GM12878 (cell line): ENCODE measurements at regions not wholly inside any gene's neighbourhood (a gene's known extent, or its start where the extent isn't known, plus 50 kb on each side); places are given as distances from the start of the nearest gene placed in this dataset.

Source experiments
- ATAC-seq: fragments of 200-7000 bp; cut with Tn5 transposase; 3 replicates; pipeline ENCODE4 v1.9.1; 2020; ENCODE audit warnings: mild to moderate bottlenecking, moderate library complexity
- BruUV-seq: library from RNA; stranded (reverse); fragments of 400-500 nt; replicated peaks from 2 replicates; lab custom pipeline; 2021; lab: Mats Ljungman, UMichigan
- CTCF ChIA-PET: fragments of 300-600 bp; sonication (Branson Sonifier 250); formaldehyde crosslinking; extraction: SDS; loops from one replicate; lab custom pipeline; 2021; ENCODE audit warnings: inconsistent platforms; lab: Yijun Ruan, JAX
- POLR2A ChIA-PET: fragments of 350-600 bp; formaldehyde crosslinking; extraction: SDS; loops from one replicate; lab custom pipeline; 2021; ENCODE audit warnings: inconsistent platforms; lab: Charles Lee
- RAD21 ChIA-PET: fragments of 300-600 bp; sonication (Branson Sonifier 250); formaldehyde crosslinking; loops from one replicate; lab custom pipeline; 2023; ENCODE audit warnings: antibody characterized with exemption; ENCODE audit not compliant: unreplicated experiment; lab: Charles Lee
- SMC1A ChIA-PET: fragments of 300-600 bp; sonication (Branson Sonifier 250); formaldehyde crosslinking; loops from one replicate; lab custom pipeline; 2023; ENCODE audit not compliant: unreplicated experiment, uncharacterized antibody; lab: Charles Lee
- DNase-seq: peaks from one replicate; pipeline ENCODE4 v3.0.0-alpha.2; 2011; ENCODE audit warnings: low read depth, low spot score
- FAIRE-seq: peaks from 3 replicates; lab custom pipeline; 2011; peaks lifted over from hg19 to GRCh38; lab: Jason Lieb, UNC
- H2AFZ ChIP-seq: 2 replicates; pipeline ENCODE4 v1.6.0; 2011; ENCODE audit warnings: low read depth, low read length, control low read depth; ENCODE audit not compliant: control insufficient read depth
- H3K27ac ChIP-seq: 2 replicates; pipeline ENCODE4 v1.5.1; 2011; ENCODE audit warnings: control low read depth; ENCODE audit not compliant: control insufficient read depth, insufficient read depth
- H3K27me3 ChIP-seq, 2 experiments: replicated peaks in 1 of 2; 2 replicates each; pipeline versions ENCODE4 v1.6.0 to v1.6.1; 2011; ENCODE audit warnings: low read length in 1 of 2; ENCODE audit not compliant: control insufficient read depth in 2 of 2, insufficient read depth in 2 of 2
- H3K36me3 ChIP-seq, 2 experiments: 2 replicates each; pipeline ENCODE4 v1.5.1; 2011; ENCODE audit warnings: low read length in 1 of 2; ENCODE audit not compliant: control insufficient read depth in 2 of 2, insufficient read depth in 2 of 2
- H3K4me1 ChIP-seq: 2 replicates; pipeline ENCODE4 v1.6.1; 2011; ENCODE audit warnings: mild to moderate bottlenecking, low read length, moderate library complexity, mixed read lengths; ENCODE audit not compliant: control insufficient read depth, insufficient read depth
- H3K4me2 ChIP-seq: 2 replicates; pipeline ENCODE4 v1.6.0; 2011; ENCODE audit warnings: control low read depth; ENCODE audit not compliant: control insufficient read depth, insufficient read depth
- H3K4me3 ChIP-seq: fragments of 200-600 bp; sonication (generic); 2 replicates; pipeline ENCODE4 v1.5.1; 2016
- H3K79me2 ChIP-seq: 2 replicates; pipeline ENCODE4 v1.6.0; 2011; ENCODE audit warnings: low read length; ENCODE audit not compliant: control insufficient read depth, insufficient read depth
- H3K9ac ChIP-seq: 2 replicates; pipeline ENCODE4 v1.8.0; 2011; ENCODE audit warnings: low read length, control low read depth, mixed read lengths; ENCODE audit not compliant: control insufficient read depth, insufficient read depth
- H3K9me3 ChIP-seq: replicated peaks from 3 replicates; pipeline ENCODE4 v1.5.1; 2011; ENCODE audit warnings: mild to moderate bottlenecking, low read length; ENCODE audit not compliant: control insufficient read depth, insufficient read depth
- H4K20me1 ChIP-seq: 2 replicates; pipeline ENCODE4 v1.6.0; 2011; ENCODE audit not compliant: control insufficient read depth, insufficient read depth
- BACH1 ChIP-seq: fragments of 450-650 bp; IDR thresholded peaks from 2 replicates; pipeline ENCODE4 v1.6.1; 2017; ENCODE audit warnings: mild to moderate bottlenecking, borderline replicate concordance
- BMI1 ChIP-seq: fragments of 450-650 bp; IDR thresholded peaks from 2 replicates; pipeline ENCODE4 v1.6.1; 2016; ENCODE audit warnings: mild to moderate bottlenecking, moderate library complexity, borderline replicate concordance
- EGR1 ChIP-seq, 2 experiments: IDR thresholded peaks; 1 replicate in 1 of 2; 2 replicates in 1 of 2; pipeline ENCODE4 v1.6.1; 2011 to 2012; ENCODE audit warnings: low read depth in 2 of 2, low read length in 2 of 2, borderline replicate concordance in 1 of 2, mild to moderate bottlenecking in 1 of 2, moderate library complexity in 1 of 2
- ETV6 ChIP-seq, 2 experiments: fragments of 450-650 bp in 1 of 2; IDR thresholded peaks in 1 of 2; conservative IDR thresholded peaks in 1 of 2; 2 replicates each; pipeline ENCODE4 v1.6.1; 2014; ENCODE audit warnings: antibody characterized with exemption in 1 of 2, borderline replicate concordance in 1 of 2, low read depth in 1 of 2, mild to moderate bottlenecking in 1 of 2, moderate library complexity in 1 of 2
- GATAD2B ChIP-seq: fragments of 450-650 bp; conservative IDR thresholded peaks from 2 replicates; pipeline ENCODE4 v1.6.1; 2017; ENCODE audit warnings: low read depth, mild to moderate bottlenecking, moderate library complexity
- HDAC2 ChIP-seq: fragments of 200-600 bp; sonication (generic); IDR thresholded peaks from 2 replicates; pipeline ENCODE4 v1.6.1; 2017
- RAD21 ChIP-seq: IDR thresholded peaks from 2 replicates; pipeline ENCODE4 v1.6.1; 2011; ENCODE audit warnings: mild to moderate bottlenecking, low read depth, low read length, moderate library complexity; ENCODE audit not compliant: insufficient read depth
- RCOR1 ChIP-seq: conservative IDR thresholded peaks from 2 replicates; pipeline ENCODE4 v1.6.1; 2012; ENCODE audit warnings: low read depth, low read length, improper control_type of control experiment
- TCF12 ChIP-seq: IDR thresholded peaks from 2 replicates; pipeline ENCODE4 v1.6.1; 2011; ENCODE audit warnings: low read depth, mild to moderate bottlenecking, low read length
- WGBS: methylation state at CpG from one replicate; pipeline ENCODE4 v1.1.6; 2016; ENCODE audit warnings: low lambda C conversion rate; ENCODE audit not compliant: insufficient replicate concordance, insufficient coverage; ENCODE audit errors: missing lambda C conversion rate; 5-methylcytosine and 5-hydroxymethylcytosine counted together
- in situ Hi-C: fragments of 300-500 bp; cut with MboI; formaldehyde crosslinking; loops from 9 replicates; pipeline ENCODE4 v1.14.3; 2018; ENCODE audit warnings: mixed read lengths
- intact Hi-C: fragments of 100-400 bp; cut with micrococcal nuclease; formaldehyde crosslinking; loops from one replicate; pipeline ENCODE4 v1.14.2; 2022; ENCODE audit not compliant: unreplicated experiment
- TF ChIP-seq, protein P1 (sequence below), 3 experiments: IDR thresholded peaks in 2 of 3; conservative IDR thresholded peaks in 1 of 3; 2 replicates each; pipeline ENCODE4 v1.5.1; 2011; ENCODE audit warnings: low read depth in 3 of 3, low read length in 3 of 3, mild to moderate bottlenecking in 3 of 3, control low read depth in 2 of 3, moderate library complexity in 2 of 3, inconsistent platforms in 1 of 3, mixed read lengths in 1 of 3; ENCODE audit not compliant: control insufficient read depth in 2 of 3, insufficient read depth in 1 of 3; ENCODE audit errors: extremely low read depth in 1 of 3
- TF ChIP-seq, protein P2 (sequence below): fragments of 450-650 bp; IDR thresholded peaks from 2 replicates; pipeline ENCODE4 v1.6.1; 2016; ENCODE audit warnings: mild to moderate bottlenecking
- TF ChIP-seq, protein P3 (sequence below): IDR thresholded peaks from 2 replicates; pipeline ENCODE4 v1.6.1; 2011; ENCODE audit warnings: low read depth, low read length, improper control_type of control experiment, borderline replicate concordance

DNA sequence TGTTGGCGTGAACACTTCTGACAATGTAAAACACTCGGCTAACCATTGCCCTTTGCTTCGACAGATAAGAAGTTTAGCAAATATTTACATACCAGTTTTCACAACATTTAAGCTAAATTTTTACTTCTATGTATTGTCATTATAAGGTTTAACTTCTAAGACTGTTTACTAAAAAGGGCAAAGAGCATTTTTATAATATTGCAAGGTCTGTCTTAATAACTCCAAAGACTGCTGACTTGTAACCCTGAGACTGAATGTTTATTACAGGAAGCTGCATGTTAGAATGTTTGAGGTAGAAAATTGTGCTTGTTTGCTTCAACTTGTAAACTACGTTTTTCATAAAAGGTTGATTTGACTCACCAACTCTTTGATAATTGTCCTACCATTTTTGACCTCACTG lies 213.2 kb upstream of the RPS6KA3 start:
- Histone ChIP-seq H3K9ac (no peak overlapping the region), H3K36me3 (no peaks in the 10 kb centered on the region), H3K27me3 (no peaks in the 10 kb centered on the region; a peak in 1 of 4 replicates), H4K20me1 (no peaks in the 10 kb centered on the region), H3K79me2 (no peaks in the 10 kb centered on the region), H3K4me2 (no peak overlapping the region), H3K4me3 (no peak overlapping the region), H3K27ac (no peak overlapping the region), H3K4me1 (no peaks in the 10 kb centered on the region; the same call in 1 of the 2 replicates), H3K9me3 (no peaks in the 10 kb centered on the region), H2AFZ (no peak overlapping the region)
- BruUV-seq = no TSS peak
- no peak for FAIRE-seq
- SMC1A ChIA-PET = interaction anchor here (1.0 kb wide), 1 partner anchor 43 kb away, joined by 3 read pairs; no protein-coding TSS in a partner anchor
- no peak for ATAC-seq
- RAD21 ChIA-PET = no interaction called here
- POLR2A ChIA-PET = no interaction called here
- intact Hi-C loops = no loop called here
- 25% methylated on average over 4 of the region's 4 CpGs for WGBS
- DNase-seq = no peak
- CTCF ChIA-PET = interaction anchor here (1.1 kb wide), 1 partner anchor 8 kb away, joined by 3 read pairs; no protein-coding TSS in a partner anchor
- no peak for TF ChIP-seq BMI1
- no peak for TF ChIP-seq ETV6 (conservative IDR thresholded peaks at IDR 0.05 in 1 of 2, IDR thresholded peaks at IDR 0.05 in 1 of 2; ENCODE audit: borderline replicate concordance in 1 of 2, low read depth in 1 of 2)
- no peak for TF ChIP-seq EGR1 (IDR thresholded peaks at IDR 0.05; ENCODE audit: borderline replicate concordance in 1 of 2, low read depth in 2 of 2, low read length in 2 of 2)
- TF ChIP-seq HDAC2 = no peak
- TF ChIP-seq BACH1 = no peak
- no peak for TF ChIP-seq RAD21
- no peak for TF ChIP-seq GATAD2B
- TF ChIP-seq TCF12 = no peak
- TF ChIP-seq, protein P1, sequence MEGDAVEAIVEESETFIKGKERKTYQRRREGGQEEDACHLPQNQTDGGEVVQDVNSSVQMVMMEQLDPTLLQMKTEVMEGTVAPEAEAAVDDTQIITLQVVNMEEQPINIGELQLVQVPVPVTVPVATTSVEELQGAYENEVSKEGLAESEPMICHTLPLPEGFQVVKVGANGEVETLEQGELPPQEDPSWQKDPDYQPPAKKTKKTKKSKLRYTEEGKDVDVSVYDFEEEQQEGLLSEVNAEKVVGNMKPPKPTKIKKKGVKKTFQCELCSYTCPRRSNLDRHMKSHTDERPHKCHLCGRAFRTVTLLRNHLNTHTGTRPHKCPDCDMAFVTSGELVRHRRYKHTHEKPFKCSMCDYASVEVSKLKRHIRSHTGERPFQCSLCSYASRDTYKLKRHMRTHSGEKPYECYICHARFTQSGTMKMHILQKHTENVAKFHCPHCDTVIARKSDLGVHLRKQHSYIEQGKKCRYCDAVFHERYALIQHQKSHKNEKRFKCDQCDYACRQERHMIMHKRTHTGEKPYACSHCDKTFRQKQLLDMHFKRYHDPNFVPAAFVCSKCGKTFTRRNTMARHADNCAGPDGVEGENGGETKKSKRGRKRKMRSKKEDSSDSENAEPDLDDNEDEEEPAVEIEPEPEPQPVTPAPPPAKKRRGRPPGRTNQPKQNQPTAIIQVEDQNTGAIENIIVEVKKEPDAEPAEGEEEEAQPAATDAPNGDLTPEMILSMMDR (IDR thresholded peaks at IDR 0.05 in 2 of 3, conservative IDR thresholded peaks at IDR 0.05 in 1 of 3; ENCODE audit: control insufficient read depth in 2 of 3, extremely low read depth in 1 of 3, insufficient read depth in 1 of 3, low read depth in 3 of 3, low read length in 3 of 3) = no peak
- no peak for TF ChIP-seq RCOR1
- TF ChIP-seq, protein P2, sequence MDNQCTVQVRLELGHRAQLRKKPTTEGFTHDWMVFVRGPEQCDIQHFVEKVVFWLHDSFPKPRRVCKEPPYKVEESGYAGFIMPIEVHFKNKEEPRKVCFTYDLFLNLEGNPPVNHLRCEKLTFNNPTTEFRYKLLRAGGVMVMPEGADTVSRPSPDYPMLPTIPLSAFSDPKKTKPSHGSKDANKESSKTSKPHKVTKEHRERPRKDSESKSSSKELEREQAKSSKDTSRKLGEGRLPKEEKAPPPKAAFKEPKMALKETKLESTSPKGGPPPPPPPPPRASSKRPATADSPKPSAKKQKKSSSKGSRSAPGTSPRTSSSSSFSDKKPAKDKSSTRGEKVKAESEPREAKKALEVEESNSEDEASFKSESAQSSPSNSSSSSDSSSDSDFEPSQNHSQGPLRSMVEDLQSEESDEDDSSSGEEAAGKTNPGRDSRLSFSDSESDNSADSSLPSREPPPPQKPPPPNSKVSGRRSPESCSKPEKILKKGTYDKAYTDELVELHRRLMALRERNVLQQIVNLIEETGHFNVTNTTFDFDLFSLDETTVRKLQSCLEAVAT = no peak
- TF ChIP-seq, protein P3, sequence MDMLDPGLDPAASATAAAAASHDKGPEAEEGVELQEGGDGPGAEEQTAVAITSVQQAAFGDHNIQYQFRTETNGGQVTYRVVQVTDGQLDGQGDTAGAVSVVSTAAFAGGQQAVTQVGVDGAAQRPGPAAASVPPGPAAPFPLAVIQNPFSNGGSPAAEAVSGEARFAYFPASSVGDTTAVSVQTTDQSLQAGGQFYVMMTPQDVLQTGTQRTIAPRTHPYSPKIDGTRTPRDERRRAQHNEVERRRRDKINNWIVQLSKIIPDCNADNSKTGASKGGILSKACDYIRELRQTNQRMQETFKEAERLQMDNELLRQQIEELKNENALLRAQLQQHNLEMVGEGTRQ = no peak
- TF ChIP-seq, all 136 proteins: peak for 0
- in situ Hi-C loops = no loop called here
